Esophagus squamous epithelium (tissue), 4 donors: ENCODE measurements at regions not wholly inside any gene's neighbourhood (a gene's known extent, or its start where the extent isn't known, plus 50 kb on each side); places are given as distances from the start of the nearest gene placed in this dataset.

Source experiments
- POLR2A ChIP-seq, 4 donors: fragments of 450-650 bp; IDR thresholded peaks; one replicate each; pipeline ENCODE4 v1.6.1; 2017; ENCODE audit warnings: antibody characterized with exemption in 4 of 4, mild to moderate bottlenecking in 4 of 4, moderate library complexity in 3 of 4
- TF ChIP-seq, protein P1 (sequence below), 6 experiments: fragments of 450-650 bp in 4 of 6; fragments of 200-600 bp in 2 of 6; sonication (generic) in 2 of 6; IDR thresholded peaks; one replicate each; pipeline ENCODE4 v1.5.1; 2016 to 2019; ENCODE audit warnings: antibody characterized with exemption in 6 of 6, mild to moderate bottlenecking in 4 of 6, moderate library complexity in 4 of 6

DNA sequence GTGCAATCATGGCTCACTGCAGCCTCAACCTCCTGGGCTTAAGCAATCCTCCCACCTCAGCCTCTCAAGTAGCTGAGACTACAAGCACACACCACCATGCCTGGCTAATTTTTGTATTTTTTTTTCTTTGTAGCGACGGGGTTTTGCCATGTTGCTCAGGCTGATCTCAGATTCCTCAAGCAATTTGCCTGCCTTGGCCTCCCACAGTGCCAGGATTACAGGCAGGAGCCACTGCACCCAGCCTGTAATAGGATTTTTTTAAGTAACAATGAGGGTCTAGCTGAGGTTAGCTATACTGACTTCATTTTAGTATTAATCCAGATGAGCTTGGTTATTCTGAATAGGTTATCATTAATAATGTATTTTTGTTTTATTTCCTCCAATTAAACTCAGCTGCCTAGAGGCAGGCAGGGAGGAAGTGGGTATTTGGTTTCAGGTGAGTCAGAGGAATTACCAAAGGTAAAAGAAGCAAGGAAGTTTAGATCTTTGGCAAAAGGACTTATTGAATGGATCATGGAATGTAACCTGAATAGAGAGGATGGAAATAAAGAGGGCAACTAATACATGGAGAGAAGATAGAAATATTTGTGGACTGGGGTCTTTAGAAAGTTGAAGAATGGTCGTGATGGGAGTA, 1023.3 kb upstream of the TENM3 start:
- TF ChIP-seq, protein P1, sequence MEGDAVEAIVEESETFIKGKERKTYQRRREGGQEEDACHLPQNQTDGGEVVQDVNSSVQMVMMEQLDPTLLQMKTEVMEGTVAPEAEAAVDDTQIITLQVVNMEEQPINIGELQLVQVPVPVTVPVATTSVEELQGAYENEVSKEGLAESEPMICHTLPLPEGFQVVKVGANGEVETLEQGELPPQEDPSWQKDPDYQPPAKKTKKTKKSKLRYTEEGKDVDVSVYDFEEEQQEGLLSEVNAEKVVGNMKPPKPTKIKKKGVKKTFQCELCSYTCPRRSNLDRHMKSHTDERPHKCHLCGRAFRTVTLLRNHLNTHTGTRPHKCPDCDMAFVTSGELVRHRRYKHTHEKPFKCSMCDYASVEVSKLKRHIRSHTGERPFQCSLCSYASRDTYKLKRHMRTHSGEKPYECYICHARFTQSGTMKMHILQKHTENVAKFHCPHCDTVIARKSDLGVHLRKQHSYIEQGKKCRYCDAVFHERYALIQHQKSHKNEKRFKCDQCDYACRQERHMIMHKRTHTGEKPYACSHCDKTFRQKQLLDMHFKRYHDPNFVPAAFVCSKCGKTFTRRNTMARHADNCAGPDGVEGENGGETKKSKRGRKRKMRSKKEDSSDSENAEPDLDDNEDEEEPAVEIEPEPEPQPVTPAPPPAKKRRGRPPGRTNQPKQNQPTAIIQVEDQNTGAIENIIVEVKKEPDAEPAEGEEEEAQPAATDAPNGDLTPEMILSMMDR (IDR thresholded peaks at IDR 0.05), result no peak
- TF ChIP-seq POLR2A (IDR thresholded peaks at IDR 0.05), result no peak
